SK-N-SH (cell line): ENCODE measurements at regions not wholly inside any gene's neighbourhood (a gene's known extent, or its start where the extent isn't known, plus 50 kb on each side); places are given as distances from the start of the nearest gene placed in this dataset.

Experiments used
- CTCF ChIA-PET: fragments of 300-600, 350-600 bp; formaldehyde crosslinking; extraction: SDS; loops from one replicate; lab custom pipeline; 2021; lab: Yijun Ruan, JAX
- POLR2A ChIA-PET: fragments of 350-600 bp; sonication (Branson Sonifier 250); formaldehyde crosslinking; extraction: SDS; loops from one replicate; lab custom pipeline; 2020; ENCODE audit warnings: antibody characterized with exemption, inconsistent platforms; lab: Yijun Ruan, JAX
- DNase-seq: peaks from one replicate; pipeline ENCODE4 v3.0.0; 2012
- H2AFZ ChIP-seq: fragments of 200-600 bp; sonication (generic); 2 replicates; pipeline ENCODE4 v1.8.1; 2016; ENCODE audit warnings: antibody characterized with exemption, mild to moderate bottlenecking, low read depth
- H3F3A ChIP-seq: fragments of 200-600 bp; sonication (generic); replicated peaks from 2 replicates; pipeline ENCODE3; 2016; ENCODE audit warnings: antibody characterized with exemption, mild to moderate bottlenecking; ENCODE audit not compliant: insufficient read depth
- H3K27ac ChIP-seq, 2 experiments: fragments of 200-500 bp in 1 of 2; fragments of 200-600 bp in 1 of 2; sonication (Bioruptor generic) in 1 of 2; sonication (generic), shearing (Covaris generic) in 1 of 2; 2 replicates each; pipeline versions ENCODE4 v1.5.1 to v1.6.1; 2014 to 2016; ENCODE audit warnings: low read depth in 2 of 2, inconsistent platforms in 1 of 2, low read length in 1 of 2, mild to moderate bottlenecking in 1 of 2, mixed read lengths in 1 of 2
- H3K27me3 ChIP-seq: fragments of 200-600 bp; sonication (generic), shearing (Covaris generic); 2 replicates; pipeline ENCODE4 v1.6.1; 2016; ENCODE audit warnings: mixed run types; ENCODE audit not compliant: insufficient read depth
- H3K36me3 ChIP-seq, 2 experiments: fragments of 200-500 bp in 1 of 2; fragments of 200-600 bp in 1 of 2; sonication (Bioruptor generic) in 1 of 2; sonication (generic) in 1 of 2; replicated peaks in 1 of 2; 2 replicates each; pipeline versions ENCODE3 to v1.5.1; 2014 to 2016; ENCODE audit warnings: low read length in 1 of 2, mild to moderate bottlenecking in 1 of 2; ENCODE audit not compliant: insufficient read depth in 2 of 2, control insufficient read depth in 1 of 2
- H3K4me1 ChIP-seq, 2 experiments: fragments of 200-500 bp in 1 of 2; fragments of 200-600 bp in 1 of 2; sonication (Bioruptor generic) in 1 of 2; sonication (generic), shearing (Covaris generic) in 1 of 2; 2 replicates each; pipeline versions ENCODE4 v1.5.1 to v1.6.1; 2014 to 2016; ENCODE audit warnings: low read depth in 1 of 2, low read length in 1 of 2, mixed run types in 1 of 2; ENCODE audit not compliant: insufficient read depth in 2 of 2, control insufficient read depth in 1 of 2
- H3K4me2 ChIP-seq: fragments of 200-600 bp; sonication (generic), shearing (Covaris generic); 2 replicates; pipeline ENCODE4 v1.6.1; 2017; ENCODE audit warnings: mixed run types
- H3K4me3 ChIP-seq, 2 experiments: fragments of 200-500 bp in 1 of 2; fragments of 200-600 bp in 1 of 2; sonication (Bioruptor generic) in 1 of 2; sonication (generic), shearing (Covaris generic) in 1 of 2; 2 replicates each; pipeline versions ENCODE4 v1.5.1 to v1.8.1; 2014 to 2016; ENCODE audit warnings: low read depth in 2 of 2, inconsistent platforms in 1 of 2, low read length in 1 of 2, mild to moderate bottlenecking in 1 of 2, mixed read lengths in 1 of 2, moderate library complexity in 1 of 2
- H3K79me2 ChIP-seq: fragments of 200-600 bp; sonication (generic); 2 replicates; pipeline ENCODE4 v1.8.1; 2017; ENCODE audit warnings: mild to moderate bottlenecking; ENCODE audit not compliant: insufficient read depth
- H3K9ac ChIP-seq: fragments of 200-600 bp; sonication (generic); 2 replicates; pipeline ENCODE4 v1.6.1; 2017; ENCODE audit warnings: mixed run types
- H3K9me2 ChIP-seq: fragments of 200-600 bp; sonication (generic); 2 replicates; pipeline ENCODE4 v1.6.1; 2017; ENCODE audit warnings: mixed run types
- H3K9me3 ChIP-seq: fragments of 200-600 bp; sonication (generic); 2 replicates; pipeline ENCODE4 v1.6.1; 2017; ENCODE audit warnings: mixed run types, mild to moderate bottlenecking, moderate library complexity
- H4K20me1 ChIP-seq: fragments of 200-600 bp; sonication (generic); 2 replicates; pipeline ENCODE4 v1.6.1; 2017; ENCODE audit warnings: mild to moderate bottlenecking, mixed run types; ENCODE audit not compliant: insufficient read depth
- EP300 ChIP-seq, 2 experiments: IDR thresholded peaks; 2 replicates each; pipeline versions ENCODE4 v1.4.0 to v1.6.1; 2012; ENCODE audit warnings: borderline replicate concordance in 1 of 2, low read depth in 1 of 2, low read length in 1 of 2
- FOSL2 ChIP-seq: IDR thresholded peaks from 2 replicates; pipeline ENCODE4 v1.4.0; 2012; ENCODE audit warnings: low read depth, mild to moderate bottlenecking, moderate library complexity, borderline replicate concordance
- FOXJ3 ChIP-seq: sonication (generic); formaldehyde crosslinking; IDR thresholded peaks from 2 replicates; pipeline ENCODE4 v1.5.1; 2020; ENCODE audit warnings: mild to moderate bottlenecking, missing genetic modification reagents
- GATA2 ChIP-seq: sonication (generic); formaldehyde crosslinking; IDR thresholded peaks from 2 replicates; pipeline ENCODE4 v1.5.0; 2020; ENCODE audit warnings: mild to moderate bottlenecking, missing genetic modification reagents
- JUND ChIP-seq: IDR thresholded peaks from 2 replicates; pipeline ENCODE4 v1.4.0; 2012
- MEF2A ChIP-seq: IDR thresholded peaks from 2 replicates; pipeline ENCODE4 v1.4.0; 2012; ENCODE audit warnings: low read depth, borderline replicate concordance
- NRF1 ChIP-seq: IDR thresholded peaks from 2 replicates; pipeline ENCODE4 v1.6.1; 2012; ENCODE audit warnings: low read depth, mild to moderate bottlenecking, low read length
- RAD21 ChIP-seq: IDR thresholded peaks from 2 replicates; pipeline ENCODE4 v1.6.1; 2012; ENCODE audit warnings: mild to moderate bottlenecking, low read length
- RCOR1 ChIP-seq: fragments of 150-350 bp; IDR thresholded peaks from 2 replicates; pipeline ENCODE4 v1.6.1; 2017; ENCODE audit warnings: antibody characterized with exemption, low read length
- RFX5 ChIP-seq: IDR thresholded peaks from 2 replicates; pipeline ENCODE4 v1.6.1; 2012; ENCODE audit warnings: mild to moderate bottlenecking, improper control_type of control experiment, low read length
- TAF1 ChIP-seq: IDR thresholded peaks from 2 replicates; pipeline ENCODE4 v1.6.1; 2012; ENCODE audit warnings: low read depth, mild to moderate bottlenecking, low read length, moderate library complexity, borderline replicate concordance
- TCF12 ChIP-seq: IDR thresholded peaks from 2 replicates; pipeline ENCODE4 v1.4.0; 2012
- WGBS: methylation state at CpG from one replicate; pipeline ENCODE4 v1.1.6; 2017; ENCODE audit warnings: low lambda C conversion rate; 5-methylcytosine and 5-hydroxymethylcytosine counted together
- TF ChIP-seq, protein P1 (sequence below): fragments of 150-350 bp; IDR thresholded peaks from 2 replicates; pipeline ENCODE4 v1.6.1; 2017; ENCODE audit warnings: antibody characterized with exemption, low read length, low read depth, borderline replicate concordance
- TF ChIP-seq, protein P2 (sequence below): fragments of 150-350 bp; IDR thresholded peaks from 2 replicates; pipeline ENCODE4 v1.6.1; 2016; ENCODE audit warnings: mild to moderate bottlenecking, low read depth, low read length
- TF ChIP-seq, protein P3 (sequence below): fragments of 200-600 bp; sonication (generic); IDR thresholded peaks from 2 replicates; pipeline ENCODE4 v1.6.1; 2017; ENCODE audit warnings: antibody characterized with exemption, mild to moderate bottlenecking, moderate library complexity

DNA sequence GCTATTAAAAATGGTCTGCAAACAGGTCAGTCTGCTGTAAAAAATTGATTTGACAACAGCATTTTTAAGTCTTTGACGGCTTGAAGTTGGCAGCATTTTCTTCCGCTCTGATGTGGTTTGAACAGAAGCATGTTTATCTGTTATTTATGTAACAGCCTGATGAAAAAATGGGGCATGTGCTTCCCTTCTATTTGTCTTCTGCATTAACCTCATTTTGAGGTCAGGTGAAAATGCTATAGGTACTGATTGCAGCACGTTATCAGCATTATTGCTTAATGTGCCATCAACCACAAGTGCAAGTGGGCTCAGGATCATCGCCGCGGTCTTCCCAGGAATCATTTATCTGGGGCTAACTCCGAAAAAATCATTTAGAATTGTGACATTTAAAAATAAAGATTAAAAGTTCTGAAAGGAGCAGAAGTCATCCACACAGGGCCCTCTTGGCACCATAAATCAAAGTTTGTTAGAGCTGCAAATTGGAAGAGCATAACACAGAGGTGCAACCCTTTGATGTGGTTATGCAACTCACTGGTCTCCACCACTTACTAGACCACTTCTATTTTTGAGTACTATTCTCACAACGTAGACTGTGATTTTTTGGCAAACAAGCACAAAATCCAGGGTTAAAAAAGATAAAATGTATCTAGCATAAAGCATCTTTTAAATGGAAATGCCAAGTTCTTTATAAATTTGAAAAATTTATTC, 307.7 kb downstream of the MDFIC start:
- Histone ChIP-seq H4K20me1 (no peaks in the 10 kb centered on the region), H3K27me3 (no peaks in the 10 kb centered on the region), H3K79me2 (no peaks in the 10 kb centered on the region), H2AFZ (no peak overlapping the region; the same call in 1 of the 2 replicates)
- TF ChIP-seq MEF2A (no peak), JUND (no peak)
- TF ChIP-seq, protein P1, sequence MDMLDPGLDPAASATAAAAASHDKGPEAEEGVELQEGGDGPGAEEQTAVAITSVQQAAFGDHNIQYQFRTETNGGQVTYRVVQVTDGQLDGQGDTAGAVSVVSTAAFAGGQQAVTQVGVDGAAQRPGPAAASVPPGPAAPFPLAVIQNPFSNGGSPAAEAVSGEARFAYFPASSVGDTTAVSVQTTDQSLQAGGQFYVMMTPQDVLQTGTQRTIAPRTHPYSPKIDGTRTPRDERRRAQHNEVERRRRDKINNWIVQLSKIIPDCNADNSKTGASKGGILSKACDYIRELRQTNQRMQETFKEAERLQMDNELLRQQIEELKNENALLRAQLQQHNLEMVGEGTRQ: no peak
- TF ChIP-seq, all 33 proteins: peak for 0
- no peak overlapping the region for H3K9ac ChIP-seq
- H3K27ac ChIP-seq: peak overlapping the region in 1 of 2 experiments; percentile 97; a peak in 1 of 4 replicates
- no peak overlapping the region for H3K4me2 ChIP-seq
- CTCF ChIA-PET: interaction anchor here (1.3 kb wide), 1 partner anchor 8 kb away, joined by 4 read pairs; no protein-coding TSS in a partner anchor
- no peak for DNase-seq
- H3K9me2 ChIP-seq: no peaks in the 10 kb centered on the region
- peaks cover 0 to 10% of the 10 kb centered on the region in 2 experiments; a peak in 3 of 4 replicates for H3K4me1 ChIP-seq
- no peaks in the 10 kb centered on the region for H3K36me3 ChIP-seq
- POLR2A ChIA-PET: no interaction called here
- no peaks in the 10 kb centered on the region for H3K9me3 ChIP-seq
- no peak overlapping the region for H3K4me3 ChIP-seq
- 47% methylated on average over 8 of the region's 8 CpGs for WGBS
- peaks cover 23% of the 10 kb centered on the region for H3F3A ChIP-seq

DNA sequence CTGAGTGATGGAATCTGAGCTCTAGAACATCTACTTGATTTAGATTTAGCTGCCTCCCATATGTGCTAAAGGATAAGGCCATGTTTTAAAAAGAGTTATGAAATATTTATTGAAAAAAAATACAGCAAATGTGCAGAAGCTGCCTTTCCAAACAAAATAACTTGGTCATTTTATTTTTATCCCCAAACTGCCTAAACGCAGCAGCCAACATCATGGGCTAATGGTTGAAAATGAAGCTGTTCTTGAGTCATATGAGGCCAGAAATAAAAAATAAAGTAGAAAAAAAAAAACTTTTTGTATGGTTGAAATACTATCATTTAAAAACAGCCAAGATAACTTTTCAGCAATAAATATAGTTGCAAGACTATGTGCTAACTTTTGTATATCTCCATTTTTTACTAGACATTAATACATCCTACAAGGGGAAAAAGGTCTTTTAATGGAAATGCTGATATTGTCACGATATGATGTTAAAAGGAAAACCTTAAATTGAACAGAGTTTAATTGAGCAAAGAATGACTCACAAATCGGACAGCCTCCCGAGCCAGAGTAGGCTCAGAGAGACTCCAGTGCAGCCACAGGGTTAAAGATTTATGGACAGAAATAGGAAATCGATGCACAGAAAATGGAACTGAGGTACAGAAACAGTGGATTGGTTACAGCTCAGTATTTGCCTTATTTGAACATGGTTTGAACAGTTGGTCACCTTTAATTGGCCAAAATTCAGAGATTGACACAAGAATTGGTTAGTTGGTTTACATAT, 305.8 kb downstream of the MDFIC start:
- no peaks in the 10 kb centered on the region for H3K27me3 ChIP-seq
- H2AFZ ChIP-seq: no peak overlapping the region
- WGBS: 15% methylated on average over 5 of the region's 5 CpGs
- H3K9ac ChIP-seq: no peak overlapping the region
- H3K79me2 ChIP-seq: no peaks in the 10 kb centered on the region
- H4K20me1 ChIP-seq: no peaks in the 10 kb centered on the region
- H3F3A ChIP-seq: peaks cover 23% of the 10 kb centered on the region
- POLR2A ChIA-PET: no interaction called here
- no peak for TF ChIP-seq JUND
- no peak for TF ChIP-seq GATA2
- TF ChIP-seq, protein P2, sequence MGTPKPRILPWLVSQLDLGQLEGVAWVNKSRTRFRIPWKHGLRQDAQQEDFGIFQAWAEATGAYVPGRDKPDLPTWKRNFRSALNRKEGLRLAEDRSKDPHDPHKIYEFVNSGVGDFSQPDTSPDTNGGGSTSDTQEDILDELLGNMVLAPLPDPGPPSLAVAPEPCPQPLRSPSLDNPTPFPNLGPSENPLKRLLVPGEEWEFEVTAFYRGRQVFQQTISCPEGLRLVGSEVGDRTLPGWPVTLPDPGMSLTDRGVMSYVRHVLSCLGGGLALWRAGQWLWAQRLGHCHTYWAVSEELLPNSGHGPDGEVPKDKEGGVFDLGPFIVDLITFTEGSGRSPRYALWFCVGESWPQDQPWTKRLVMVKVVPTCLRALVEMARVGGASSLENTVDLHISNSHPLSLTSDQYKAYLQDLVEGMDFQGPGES: no peak
- no peak for TF ChIP-seq RAD21
- no peak for TF ChIP-seq RCOR1
- no peak for TF ChIP-seq MEF2A
- no peak for TF ChIP-seq FOSL2
- no peak for TF ChIP-seq FOXJ3 (CRISPR knock-in tag)
- no peak for TF ChIP-seq RFX5
- no peak for TF ChIP-seq TCF12
- TF ChIP-seq, protein P3, sequence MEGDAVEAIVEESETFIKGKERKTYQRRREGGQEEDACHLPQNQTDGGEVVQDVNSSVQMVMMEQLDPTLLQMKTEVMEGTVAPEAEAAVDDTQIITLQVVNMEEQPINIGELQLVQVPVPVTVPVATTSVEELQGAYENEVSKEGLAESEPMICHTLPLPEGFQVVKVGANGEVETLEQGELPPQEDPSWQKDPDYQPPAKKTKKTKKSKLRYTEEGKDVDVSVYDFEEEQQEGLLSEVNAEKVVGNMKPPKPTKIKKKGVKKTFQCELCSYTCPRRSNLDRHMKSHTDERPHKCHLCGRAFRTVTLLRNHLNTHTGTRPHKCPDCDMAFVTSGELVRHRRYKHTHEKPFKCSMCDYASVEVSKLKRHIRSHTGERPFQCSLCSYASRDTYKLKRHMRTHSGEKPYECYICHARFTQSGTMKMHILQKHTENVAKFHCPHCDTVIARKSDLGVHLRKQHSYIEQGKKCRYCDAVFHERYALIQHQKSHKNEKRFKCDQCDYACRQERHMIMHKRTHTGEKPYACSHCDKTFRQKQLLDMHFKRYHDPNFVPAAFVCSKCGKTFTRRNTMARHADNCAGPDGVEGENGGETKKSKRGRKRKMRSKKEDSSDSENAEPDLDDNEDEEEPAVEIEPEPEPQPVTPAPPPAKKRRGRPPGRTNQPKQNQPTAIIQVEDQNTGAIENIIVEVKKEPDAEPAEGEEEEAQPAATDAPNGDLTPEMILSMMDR: no peak
- TF ChIP-seq TAF1: no peak
- no peak for TF ChIP-seq NRF1
- no peak for TF ChIP-seq EP300 (IDR thresholded peaks at IDR 0.05; ENCODE audit: borderline replicate concordance in 1 of 2, low read depth in 1 of 2, low read length in 1 of 2)
- CTCF ChIA-PET: no interaction called here
- no peak overlapping the region for H3K4me3 ChIP-seq
- H3K9me3 ChIP-seq: no peaks in the 10 kb centered on the region
- H3K4me2 ChIP-seq: no peak overlapping the region
- H3K4me1 ChIP-seq: peaks cover 0 to 10% of the 10 kb centered on the region in 2 experiments; a peak in 3 of 4 replicates
- no peak for DNase-seq
- no peaks in the 10 kb centered on the region for H3K9me2 ChIP-seq
- no peaks in the 10 kb centered on the region for H3K36me3 ChIP-seq
- H3K27ac ChIP-seq: no peak overlapping the region
